ENCODE measurements at regions not wholly inside any gene's neighbourhood (a gene's known extent, or its start where the extent isn't known, plus 50 kb on each side); places are given as distances from the start of the nearest gene placed in this dataset.

GRCh38 chr3:188940573-188940932 is 231.2 kb upstream of the TPRG1 start:
- DNase-seq, result no peak

DNA sequence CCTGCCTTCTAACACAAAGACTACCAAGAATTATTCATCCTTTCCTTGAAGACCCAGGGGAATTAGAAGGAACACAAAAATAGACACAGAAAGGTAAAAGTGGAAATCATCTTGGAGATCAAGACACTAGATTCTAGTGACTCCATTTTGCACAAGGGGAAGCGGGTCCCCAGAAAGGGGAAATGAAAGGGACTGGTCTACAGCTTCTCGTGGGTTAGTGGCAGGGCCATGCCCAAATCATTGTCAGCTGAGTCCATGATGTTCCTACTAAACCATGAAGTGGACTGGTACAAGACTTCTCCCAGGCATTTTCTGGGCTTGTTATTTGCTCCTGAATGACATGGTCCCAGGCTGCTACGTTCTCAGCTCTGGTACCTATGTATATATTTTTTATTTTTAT is 230.7 kb upstream of the TPRG1 start:
- no peak for DNase-seq

- DNase-seq, result no peak
Observed at GRCh38 chr3:188942191-188942590, 229.6 kb upstream of the TPRG1 start.

DNA sequence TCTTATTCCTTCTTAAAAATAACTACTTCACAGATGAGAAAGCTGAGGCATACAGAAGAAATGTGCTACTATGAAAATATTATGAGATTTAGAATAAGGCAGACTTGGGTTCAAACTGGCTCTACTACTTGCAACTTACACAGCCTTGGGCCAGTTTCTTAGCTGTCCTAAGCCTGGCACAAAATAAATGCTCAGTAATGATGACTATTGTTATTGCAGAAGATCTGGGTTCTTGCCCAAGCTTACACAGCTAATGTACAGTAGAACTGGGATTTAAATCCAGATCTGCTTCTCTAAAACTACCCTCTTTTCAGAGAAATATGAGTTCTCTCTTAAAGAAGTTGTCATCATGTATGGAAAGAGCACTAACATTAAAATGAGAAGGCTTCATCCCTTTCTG is 228.2 kb upstream of the TPRG1 start:
- DNase-seq, result no peak

DNA sequence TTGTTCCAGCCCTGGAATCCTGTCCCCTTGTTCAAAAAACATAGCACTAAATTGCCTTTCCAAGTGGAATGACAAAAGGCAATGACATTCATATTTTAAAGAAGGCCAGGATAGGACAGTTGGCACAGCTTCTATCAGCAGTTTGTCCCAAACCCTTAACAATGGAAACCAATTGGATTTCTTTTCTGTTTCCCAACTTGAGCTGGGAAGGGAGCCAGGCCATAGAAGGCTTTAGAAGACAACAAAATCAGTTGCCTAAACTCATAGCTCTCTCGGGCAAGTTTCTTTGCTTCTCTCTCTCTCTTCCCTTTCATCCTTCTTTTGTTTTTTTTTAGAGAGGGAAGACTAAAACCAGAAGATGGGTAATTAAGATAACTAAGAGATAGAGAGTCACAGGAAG is 227.7 kb upstream of the TPRG1 start:
- DNase-seq, result no peak

- no peak for DNase-seq
Observed at GRCh38 chr3:188946351-188947240, 225.2 kb upstream of the TPRG1 start.

DNA sequence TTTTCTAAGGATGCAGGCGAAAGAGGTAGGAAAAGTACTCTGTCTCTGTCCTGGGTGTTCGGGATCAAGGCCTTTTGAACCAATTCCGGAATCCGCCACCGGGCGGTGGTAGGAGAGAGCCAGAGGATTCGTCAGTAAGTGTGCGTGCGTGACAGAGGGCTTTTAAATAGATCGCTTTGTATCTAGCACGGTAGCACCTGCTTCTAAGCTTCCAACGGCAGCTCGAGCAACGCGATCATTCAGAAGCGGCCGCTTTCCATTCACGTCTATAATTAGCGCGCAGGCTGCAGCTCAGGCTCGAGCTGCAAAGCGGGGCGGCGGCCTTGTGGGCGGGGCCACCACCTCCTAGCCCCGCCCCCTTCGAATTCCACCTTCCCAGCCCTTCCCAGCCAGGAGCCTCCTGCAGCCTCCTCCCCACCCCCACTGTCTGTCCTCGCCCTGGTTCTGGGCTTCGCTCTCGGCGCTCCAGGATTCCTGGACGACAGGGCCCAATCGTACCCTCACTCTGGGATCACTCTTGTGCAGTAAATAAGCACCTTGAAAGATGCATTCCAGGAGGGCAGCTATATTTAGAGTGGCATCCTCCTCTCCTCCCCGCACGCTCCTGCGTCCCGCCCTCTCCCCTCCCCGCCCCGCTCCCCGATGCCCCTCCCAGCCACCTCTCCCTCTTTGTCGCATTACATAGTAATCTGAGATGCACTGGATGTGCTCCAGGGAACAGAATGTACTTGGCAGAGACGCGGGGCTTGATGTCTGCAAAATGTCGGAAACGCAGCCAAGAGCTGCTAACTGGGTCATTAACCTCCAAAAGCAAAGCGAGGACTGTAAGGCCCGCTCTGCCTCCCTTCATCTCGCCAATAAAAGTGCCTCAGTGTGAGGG is 224.1 kb upstream of the TPRG1 start:
- peak; percentile 93 for DNase-seq

DNA sequence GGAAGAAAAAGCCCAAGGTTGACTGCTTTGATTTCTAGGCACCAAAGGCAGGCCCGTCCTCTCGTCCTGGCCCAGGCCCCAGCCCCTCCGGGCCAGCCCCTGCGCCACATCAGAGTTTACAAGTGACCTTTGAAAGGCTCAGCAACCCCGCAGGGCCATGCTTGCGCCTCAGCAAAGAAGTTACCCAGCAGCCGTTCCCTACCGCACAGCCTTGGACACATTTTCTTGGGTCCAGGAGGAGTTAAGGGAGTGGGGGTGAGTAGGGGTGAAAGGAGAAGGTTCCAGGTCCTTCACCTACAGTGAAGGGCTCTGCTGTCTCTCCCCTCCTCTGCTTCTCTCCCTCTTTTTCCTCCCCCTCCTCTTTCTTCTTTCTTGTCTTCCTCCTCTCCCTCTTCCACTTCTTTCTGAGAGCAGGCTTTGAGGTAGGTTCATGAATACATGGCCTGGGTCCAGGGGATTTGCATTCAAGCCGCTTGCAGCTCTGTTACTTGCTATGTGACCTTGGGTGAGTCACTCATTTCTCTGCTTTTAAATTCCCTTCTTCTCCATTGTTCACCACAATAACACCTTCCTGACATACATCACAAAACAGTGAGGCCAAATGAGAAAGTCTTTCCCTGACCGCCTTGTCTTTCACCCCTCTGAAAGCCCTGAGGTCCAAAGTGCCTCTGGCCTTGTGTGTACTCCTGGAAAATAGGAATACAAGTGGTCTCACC is 223.3 kb upstream of the TPRG1 start:
- DNase-seq, result no peak

DNA sequence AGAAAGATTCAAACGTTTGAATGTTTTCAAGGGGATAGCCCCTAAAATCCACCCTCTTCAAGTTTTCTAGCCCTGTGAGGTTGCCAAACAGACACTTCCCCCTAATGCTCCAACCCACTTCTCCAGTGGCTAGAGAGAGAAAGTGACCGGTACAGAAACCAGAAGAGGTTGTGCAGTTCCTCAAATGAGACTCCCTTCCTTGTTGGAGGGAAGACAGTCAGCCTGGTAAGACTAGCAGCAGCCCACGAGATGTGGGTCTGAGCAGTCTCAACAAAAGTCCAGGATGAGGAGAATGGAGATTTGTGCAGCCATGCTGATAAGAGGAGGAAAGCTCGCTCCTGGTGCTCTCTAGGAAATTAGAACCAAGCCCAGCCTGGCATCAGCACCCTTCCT is 222.8 kb upstream of the TPRG1 start:
- DNase-seq, result no peak

DNA sequence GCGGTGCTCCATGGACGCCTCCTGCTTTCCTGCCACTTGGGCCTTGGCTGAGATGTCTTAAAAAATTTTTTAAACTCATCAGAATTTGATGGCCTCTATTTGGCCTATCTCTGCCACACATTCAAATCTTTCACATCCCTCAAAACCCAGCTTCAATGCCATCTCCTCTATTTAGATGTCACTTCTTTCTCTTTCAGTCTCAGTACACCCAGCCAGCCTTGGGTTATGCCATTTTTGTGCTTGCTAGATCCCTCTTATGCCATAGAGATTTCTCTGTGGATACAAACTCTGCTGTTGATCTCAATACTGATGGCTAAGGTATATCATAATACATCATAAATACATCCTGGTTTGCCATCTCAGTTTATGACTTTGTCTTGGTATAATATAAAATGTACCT is 222.3 kb upstream of the TPRG1 start:
- no peak for DNase-seq

DNA sequence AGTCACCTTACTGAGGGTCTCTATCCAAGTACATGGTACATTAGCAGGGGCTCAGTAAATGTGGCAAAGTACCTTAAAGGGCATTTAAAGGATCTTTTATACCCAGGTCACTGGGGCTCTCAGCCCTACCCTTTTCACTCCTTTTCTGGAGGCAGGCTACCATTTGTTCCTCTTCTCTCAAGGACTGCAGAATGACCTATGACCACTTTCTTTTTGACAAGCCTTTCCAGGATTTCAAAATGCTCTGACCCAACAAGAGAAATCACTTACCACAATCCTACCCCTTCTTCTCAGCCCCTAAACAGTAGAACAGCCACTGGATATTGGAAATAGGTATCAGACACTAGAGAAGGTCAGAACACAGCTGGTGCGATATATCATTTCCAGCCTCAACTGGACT is 221.8 kb upstream of the TPRG1 start:
- no peak for DNase-seq

GRCh38 chr3:188950832-188951489 is 220.8 kb upstream of the TPRG1 start:
- no peak for DNase-seq

DNA sequence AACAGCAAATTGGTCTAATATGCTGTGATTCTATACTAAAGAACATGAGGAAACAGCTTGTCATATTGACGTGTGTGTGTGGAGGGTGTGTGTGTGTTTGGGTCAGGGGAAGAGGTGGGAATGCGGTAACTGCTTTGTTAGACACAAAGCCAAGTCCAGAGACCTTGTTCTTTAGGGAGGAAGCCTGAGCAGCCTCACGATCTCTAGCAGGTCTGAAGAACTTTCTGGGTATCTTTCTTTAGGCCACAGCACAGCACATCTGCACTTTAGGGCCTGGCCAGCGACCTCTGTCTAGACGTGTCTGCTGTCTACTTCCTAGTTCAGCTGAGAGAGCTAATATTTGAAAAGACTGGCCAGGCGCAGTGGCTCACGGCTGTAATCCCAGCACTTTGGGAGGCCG is 220.0 kb upstream of the TPRG1 start:
- no peak for DNase-seq

GRCh38 chr3:188954590-188955208 is 217.1 kb upstream of the TPRG1 start:
- peak; percentile 20 for DNase-seq

- no peak for DNase-seq
Observed at GRCh38 chr3:188955919-188956318, 215.9 kb upstream of the TPRG1 start.

- DNase-seq, result peak; percentile 15
Observed at GRCh38 chr3:188956839-188957489, 214.8 kb upstream of the TPRG1 start.

- no peak for DNase-seq
Observed at GRCh38 chr3:188959013-188959412, 212.8 kb upstream of the TPRG1 start.

- no peak for DNase-seq
Observed at GRCh38 chr3:188962253-188963247, 209.2 kb upstream of the TPRG1 start.

GRCh38 chr3:188964957-188965356 is 206.8 kb upstream of the TPRG1 start:
- DNase-seq, result no peak

DNA sequence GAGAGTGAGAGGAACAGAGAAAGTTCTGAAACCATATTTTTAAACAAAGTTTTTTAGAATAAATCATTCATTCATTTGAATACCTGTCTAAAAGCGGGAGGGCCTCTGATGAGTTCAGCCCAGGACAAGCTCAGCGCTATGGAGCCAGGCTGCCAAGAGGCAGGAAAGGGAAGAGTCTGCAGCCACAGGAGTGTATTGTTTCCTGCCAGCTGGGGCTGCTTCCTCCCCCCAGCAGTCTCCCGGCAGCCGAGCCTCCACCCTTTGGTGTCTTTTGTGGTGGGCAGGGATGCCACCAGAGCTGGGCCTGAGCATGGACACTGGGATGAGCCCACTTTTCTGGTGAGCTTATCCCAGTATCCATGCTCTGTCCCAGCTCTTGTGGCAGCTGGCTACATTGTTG is 199.5 kb upstream of the TPRG1 start:
- no peak for DNase-seq
